Sigmoid colon (tissue), 4 donors: ENCODE measurements at regions not wholly inside any gene's neighbourhood (a gene's known extent, or its start where the extent isn't known, plus 50 kb on each side); places are given as distances from the start of the nearest gene placed in this dataset.

Experiments
- EP300 ChIP-seq, 4 donors: sonication (generic); formaldehyde crosslinking; IDR thresholded peaks; one replicate each; pipeline ENCODE4 v1.6.1; 2017; ENCODE audit warnings: antibody characterized with exemption in 4 of 4
- TF ChIP-seq, protein P1 (sequence below), 4 experiments: fragments of 450-650 bp in 3 of 4; fragments of 200-600 bp in 1 of 4; IDR thresholded peaks; one replicate each; pipeline ENCODE4 v1.5.1; 2016 to 2019; ENCODE audit warnings: antibody characterized with exemption in 4 of 4, mild to moderate bottlenecking in 3 of 4, moderate library complexity in 2 of 4

GRCh38 chr1:229788004-229788403, 162.0 kb downstream of the URB2 start:
- TF ChIP-seq, protein P1, sequence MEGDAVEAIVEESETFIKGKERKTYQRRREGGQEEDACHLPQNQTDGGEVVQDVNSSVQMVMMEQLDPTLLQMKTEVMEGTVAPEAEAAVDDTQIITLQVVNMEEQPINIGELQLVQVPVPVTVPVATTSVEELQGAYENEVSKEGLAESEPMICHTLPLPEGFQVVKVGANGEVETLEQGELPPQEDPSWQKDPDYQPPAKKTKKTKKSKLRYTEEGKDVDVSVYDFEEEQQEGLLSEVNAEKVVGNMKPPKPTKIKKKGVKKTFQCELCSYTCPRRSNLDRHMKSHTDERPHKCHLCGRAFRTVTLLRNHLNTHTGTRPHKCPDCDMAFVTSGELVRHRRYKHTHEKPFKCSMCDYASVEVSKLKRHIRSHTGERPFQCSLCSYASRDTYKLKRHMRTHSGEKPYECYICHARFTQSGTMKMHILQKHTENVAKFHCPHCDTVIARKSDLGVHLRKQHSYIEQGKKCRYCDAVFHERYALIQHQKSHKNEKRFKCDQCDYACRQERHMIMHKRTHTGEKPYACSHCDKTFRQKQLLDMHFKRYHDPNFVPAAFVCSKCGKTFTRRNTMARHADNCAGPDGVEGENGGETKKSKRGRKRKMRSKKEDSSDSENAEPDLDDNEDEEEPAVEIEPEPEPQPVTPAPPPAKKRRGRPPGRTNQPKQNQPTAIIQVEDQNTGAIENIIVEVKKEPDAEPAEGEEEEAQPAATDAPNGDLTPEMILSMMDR (IDR thresholded peaks at IDR 0.05) = no peak
- no peak for TF ChIP-seq EP300 (IDR thresholded peaks at IDR 0.05)
